Coronary artery (tissue), 2 donors: ENCODE measurements at regions not wholly inside any gene's neighbourhood (a gene's known extent, or its start where the extent isn't known, plus 50 kb on each side); places are given as distances from the start of the nearest gene placed in this dataset.

ENCODE experiments used
- DNase-seq: peaks from one replicate; pipeline ENCODE4 v3.0.0-alpha.2; 2017; ENCODE audit warnings: low spot score
- H3K27ac ChIP-seq, 2 donors: fragments of 200-600 bp; sonication (generic); one replicate each; pipeline ENCODE4 v1.5.1; 2016 to 2019
- H3K4me3 ChIP-seq: fragments of 200-600 bp; sonication (generic); 2 replicates; pipeline ENCODE4 v1.5.1; 2016; ENCODE audit warnings: mild to moderate bottlenecking, moderate library complexity
- TF ChIP-seq, protein P1 (sequence below): fragments of 200-600 bp; sonication (generic); IDR thresholded peaks from one replicate; pipeline ENCODE4 v1.5.1; 2019; ENCODE audit warnings: antibody characterized with exemption

DNA sequence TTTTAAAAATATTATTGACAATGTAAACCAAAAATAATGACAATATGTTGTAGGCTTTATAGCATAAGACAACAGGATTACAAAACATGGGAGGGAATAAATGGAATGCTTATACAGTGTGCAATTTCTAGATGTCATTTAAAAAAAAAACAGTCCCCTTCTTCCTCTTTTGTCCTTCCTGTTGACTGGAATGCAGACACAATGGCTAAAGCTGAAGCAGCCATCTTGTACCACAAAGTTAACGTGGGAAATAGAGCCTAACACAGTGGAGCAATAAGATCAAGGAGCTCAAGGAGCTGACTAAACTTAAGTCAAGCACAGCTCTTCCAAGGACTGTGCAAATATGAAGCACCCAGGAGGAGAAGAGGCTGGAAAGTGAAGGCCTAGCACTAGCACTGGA, 208.1 kb downstream of the ARHGAP12 start:
- TF ChIP-seq, protein P1, sequence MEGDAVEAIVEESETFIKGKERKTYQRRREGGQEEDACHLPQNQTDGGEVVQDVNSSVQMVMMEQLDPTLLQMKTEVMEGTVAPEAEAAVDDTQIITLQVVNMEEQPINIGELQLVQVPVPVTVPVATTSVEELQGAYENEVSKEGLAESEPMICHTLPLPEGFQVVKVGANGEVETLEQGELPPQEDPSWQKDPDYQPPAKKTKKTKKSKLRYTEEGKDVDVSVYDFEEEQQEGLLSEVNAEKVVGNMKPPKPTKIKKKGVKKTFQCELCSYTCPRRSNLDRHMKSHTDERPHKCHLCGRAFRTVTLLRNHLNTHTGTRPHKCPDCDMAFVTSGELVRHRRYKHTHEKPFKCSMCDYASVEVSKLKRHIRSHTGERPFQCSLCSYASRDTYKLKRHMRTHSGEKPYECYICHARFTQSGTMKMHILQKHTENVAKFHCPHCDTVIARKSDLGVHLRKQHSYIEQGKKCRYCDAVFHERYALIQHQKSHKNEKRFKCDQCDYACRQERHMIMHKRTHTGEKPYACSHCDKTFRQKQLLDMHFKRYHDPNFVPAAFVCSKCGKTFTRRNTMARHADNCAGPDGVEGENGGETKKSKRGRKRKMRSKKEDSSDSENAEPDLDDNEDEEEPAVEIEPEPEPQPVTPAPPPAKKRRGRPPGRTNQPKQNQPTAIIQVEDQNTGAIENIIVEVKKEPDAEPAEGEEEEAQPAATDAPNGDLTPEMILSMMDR: no peak
- DNase-seq: no peak
- no peak overlapping the region for H3K27ac ChIP-seq
- no peak overlapping the region for H3K4me3 ChIP-seq

DNA sequence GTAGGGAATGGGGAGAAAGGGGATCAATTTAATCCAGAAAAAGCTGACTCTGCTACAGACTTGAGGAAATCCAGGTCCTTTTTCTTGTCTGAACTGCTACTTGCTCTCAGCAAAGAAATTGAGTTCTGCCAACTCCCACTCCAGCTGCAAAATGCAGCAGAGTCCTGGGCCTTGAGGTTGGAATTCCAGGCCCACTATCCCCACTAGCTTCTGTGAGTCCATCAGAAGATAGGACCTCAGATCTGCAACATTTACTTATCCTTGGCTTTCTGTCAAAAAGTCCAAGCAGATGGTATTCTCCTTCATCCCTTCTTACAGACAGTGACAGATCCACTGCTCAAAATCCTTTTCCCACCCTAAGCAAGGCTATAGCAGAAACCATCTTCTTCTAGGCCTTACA, 219.2 kb downstream of the ARHGAP12 start:
- no peak overlapping the region for H3K4me3 ChIP-seq
- no peak for DNase-seq
- no peak overlapping the region for H3K27ac ChIP-seq
- TF ChIP-seq, protein P1: no peak

DNA sequence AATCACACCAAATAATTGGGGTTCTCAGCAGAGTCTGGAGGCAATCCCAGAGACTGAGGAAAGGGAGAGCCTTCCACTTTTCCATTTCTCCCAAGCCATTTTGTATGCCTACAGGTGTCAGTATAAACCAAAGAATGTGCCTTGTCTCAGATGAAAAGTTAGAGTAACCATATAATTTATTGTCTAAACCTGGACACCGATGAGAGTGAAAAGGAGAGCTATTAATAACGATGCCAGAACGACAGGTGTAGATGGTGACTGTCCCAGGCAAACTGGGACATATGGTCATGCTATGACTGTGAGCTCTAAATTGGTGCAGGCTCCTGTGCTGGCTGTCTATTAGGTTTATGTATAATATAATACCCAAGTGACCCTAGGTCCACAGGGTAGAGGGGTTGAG, 219.6 kb downstream of the ARHGAP12 start:
- no peak for DNase-seq
- peak overlapping the region in 1 of 2 donors; percentile 89 for H3K27ac ChIP-seq
- H3K4me3 ChIP-seq: no peak overlapping the region
- TF ChIP-seq, protein P1: no peak

DNA sequence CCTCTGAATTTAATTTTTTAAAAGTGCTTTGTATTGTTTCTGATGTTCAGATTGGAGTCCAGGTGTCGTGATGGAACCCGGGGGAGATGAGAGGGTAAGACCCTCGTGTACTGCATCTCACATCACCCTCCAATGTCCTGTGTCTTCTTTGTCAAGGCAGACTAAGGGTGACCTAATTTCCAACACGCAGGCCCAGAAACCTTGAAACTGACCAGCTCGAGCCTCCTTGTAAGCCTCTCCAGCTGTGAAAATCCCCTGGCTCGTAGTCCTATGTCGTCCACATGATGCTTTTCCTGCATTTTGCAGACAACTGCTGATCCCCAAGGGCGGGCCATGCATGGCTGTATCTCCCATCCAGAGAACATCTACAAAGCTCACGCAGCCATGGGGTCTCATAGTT, 220.2 kb downstream of the ARHGAP12 start:
- TF ChIP-seq, protein P1: no peak
- H3K27ac ChIP-seq: peak overlapping the region; percentile 69 to 89
- DNase-seq: no peak
- no peak overlapping the region for H3K4me3 ChIP-seq

DNA sequence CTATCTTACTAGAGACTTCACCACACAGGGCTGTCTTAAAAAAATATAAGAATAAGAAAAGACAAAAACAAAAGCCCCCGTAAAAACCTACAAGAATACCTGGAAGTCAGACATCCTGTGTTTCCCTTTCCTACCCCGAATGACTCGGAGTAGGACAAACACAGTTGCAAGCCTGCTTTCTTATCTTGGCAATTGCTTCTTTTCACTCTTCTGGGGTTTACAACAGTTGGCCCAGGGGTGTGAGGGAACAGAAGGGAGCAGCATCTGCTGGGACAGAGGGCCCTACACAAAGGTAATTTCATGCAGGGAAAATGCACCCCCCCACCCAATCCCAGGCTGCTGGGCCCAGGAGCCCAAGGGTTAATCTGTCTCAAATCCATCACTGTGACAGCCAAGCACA, 220.6 kb downstream of the ARHGAP12 start:
- Histone ChIP-seq H3K4me3 (peak overlapping the region; percentile 54), H3K27ac (peak overlapping the region; percentile 69 to 89)
- no peak for DNase-seq

DNA sequence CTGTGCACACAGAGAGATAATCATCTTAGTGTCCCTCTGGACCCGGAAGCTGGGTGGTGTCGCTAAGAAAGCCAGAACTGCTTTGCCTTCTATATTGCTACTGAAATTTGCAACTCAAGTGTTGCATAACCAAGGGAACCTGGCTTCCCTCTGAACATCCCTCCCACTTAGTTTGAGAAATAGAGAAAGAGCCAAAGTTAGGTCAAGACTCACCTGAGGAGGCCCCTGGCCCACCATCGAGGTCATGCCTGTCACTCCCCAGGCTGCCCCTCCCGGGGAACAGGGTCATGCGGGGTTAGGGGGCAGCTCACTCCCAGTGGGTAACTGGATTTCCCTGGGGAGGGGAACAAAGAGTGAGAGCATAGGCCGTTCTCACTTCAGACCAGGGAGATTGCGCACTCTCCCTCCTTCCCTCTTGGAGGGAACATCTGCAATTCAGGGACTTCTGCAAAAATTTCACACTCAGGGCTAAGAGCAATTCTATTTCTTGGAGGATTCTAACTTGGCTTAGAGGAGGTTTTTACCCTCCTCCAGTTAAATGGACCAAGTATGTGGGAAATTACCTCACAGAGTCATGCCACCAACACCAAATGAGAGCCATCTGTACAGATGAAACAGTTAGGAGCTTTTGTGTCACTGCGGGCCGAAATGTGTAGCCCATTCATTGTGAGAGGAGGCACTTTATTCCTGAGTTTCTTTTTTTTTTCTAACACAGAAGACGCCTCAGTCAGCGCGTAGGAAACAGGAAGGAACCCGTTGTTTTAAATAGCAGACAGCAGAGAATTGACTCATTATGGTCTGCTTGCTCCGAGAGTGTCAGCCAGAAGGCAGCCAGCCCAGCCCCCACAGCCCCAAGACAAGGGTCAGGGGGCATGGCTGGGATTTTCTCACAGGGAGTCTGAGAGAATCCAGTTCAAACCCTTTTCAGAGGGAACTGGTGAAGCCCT, 221.3 kb downstream of the ARHGAP12 start:
- H3K27ac ChIP-seq: peak overlapping the region; percentile 69 to 89
- peak; percentile 80 for DNase-seq
- peak overlapping the region; percentile 54 for H3K4me3 ChIP-seq
- TF ChIP-seq, protein P1: no peak

More for the DNA sequence above, 220.6 kb downstream of the ARHGAP12 start:
- TF ChIP-seq, protein P1: no peak
